ENCODE measurements at regions not wholly inside any gene's neighbourhood (a gene's known extent, or its start where the extent isn't known, plus 50 kb on each side); places are given as distances from the start of the nearest gene placed in this dataset.

- H3K36me3 ChIP-seq, result no peaks in the 10 kb centered on the region
- H3K9me3 ChIP-seq, result no peaks in the 10 kb centered on the region
- ATAC-seq (no peak), DNase-seq (no peak)
- no peaks in the 10 kb centered on the region for H3K4me1 ChIP-seq
- H3K27ac ChIP-seq, result no peak overlapping the region
- 84 to 91% (median 91%) methylated on average over 7 of the region's 7 CpGs for WGBS, 4 donors
- TF ChIP-seq CTCF (IDR thresholded peaks at IDR 0.05), result no peak
- TF ChIP-seq POLR2A (IDR thresholded peaks at IDR 0.05), result no peak
- intact Hi-C loops (cut with DNase I), result loop anchor here (2.0 to 10.0 kb wide), 22 partner anchors 333 to 717 kb away; partner anchors contain the start of gene MEX3B (in 4 of the 10)
- no peaks in the 10 kb centered on the region for H3K27me3 ChIP-seq
- no peak overlapping the region for H3K4me3 ChIP-seq
Observed at GRCh38 chr15:81481346-81481745, 107.3 kb upstream of the TMC3 start.

GRCh38 chr15:81480645-81481053 lies 106.6 kb upstream of the TMC3 start:
- Histone ChIP-seq H3K27ac (no peak overlapping the region), H3K9me3 (no peaks in the 10 kb centered on the region), H3K4me1 (no peaks in the 10 kb centered on the region), H3K36me3 (no peaks in the 10 kb centered on the region), H3K27me3 (no peaks in the 10 kb centered on the region), H3K4me3 (peak overlapping the region in 1 of 12 donors; percentile 7)
- ATAC-seq (peak; percentile 42 to 65 (median 62)), DNase-seq (peak in 3 of 5 donors; percentile 23 to 32 (median 26))
- intact Hi-C loops (cut with DNase I), result loop anchor here (2.0 to 10.0 kb wide), 22 partner anchors 334 to 718 kb away; partner anchors contain the start of gene MEX3B (in 4 of the 10)
- TF ChIP-seq CTCF (IDR thresholded peaks at IDR 0.05) (peak; percentile 79 to 99 (median 87)), POLR2A (IDR thresholded peaks at IDR 0.05) (no peak)
- WGBS, 4 donors, result 26 to 37% (median 34%) methylated on average over 7 of the region's 7 CpGs

- intact Hi-C loops (cut with DNase I), result loop anchor here in 4 of 10 donors (2.0 to 5.0 kb wide), 4 partner anchors 66 to 719 kb away; partner anchors contain the start of gene MEX3B (in 1 of the 4)
- no peak overlapping the region for H3K4me3 ChIP-seq
- H3K27me3 ChIP-seq, result no peaks in the 10 kb centered on the region
Observed at GRCh38 chr15:81478354-81478753, 104.3 kb upstream of the TMC3 start.

GRCh38 chr15:81475926-81476325 lies 101.9 kb upstream of the TMC3 start:
- no peak for TF ChIP-seq CTCF (IDR thresholded peaks at IDR 0.05)
- no peak for TF ChIP-seq POLR2A (IDR thresholded peaks at IDR 0.05)

More at GRCh38 chr15:81478354-81478753, 104.3 kb upstream of the TMC3 start:
- no peaks in the 10 kb centered on the region for H3K4me1 ChIP-seq
- H3K27ac ChIP-seq, result no peak overlapping the region
- no peak for DNase-seq
- H3K9me3 ChIP-seq, result no peaks in the 10 kb centered on the region
- no peak for TF ChIP-seq CTCF (IDR thresholded peaks at IDR 0.05)
- no peak for TF ChIP-seq POLR2A (IDR thresholded peaks at IDR 0.05)
- no peaks in the 10 kb centered on the region for H3K36me3 ChIP-seq
- WGBS, 4 donors, result 66 to 81% (median 75%) methylated on average over 2 of the region's 2 CpGs
- no peak for ATAC-seq

More at GRCh38 chr15:81475926-81476325, 101.9 kb upstream of the TMC3 start:
- intact Hi-C loops (cut with DNase I), result loop anchor here in 3 of 10 donors (5.0 kb wide), 3 partner anchors 64 to 721 kb away; partner anchors contain the start of gene MEX3B (in 1 of the 3)
- H3K36me3 ChIP-seq, result no peaks in the 10 kb centered on the region
- 44 to 70% (median 54%) methylated on average over 1 of the region's 1 CpG for WGBS, 4 donors
- no peaks in the 10 kb centered on the region for H3K27me3 ChIP-seq
- no peak overlapping the region for H3K27ac ChIP-seq
- DNase-seq, result no peak
- peaks cover 0 to 5% (median 0%) of the 10 kb centered on the region in 12 donors for H3K4me1 ChIP-seq
- H3K4me3 ChIP-seq, result no peak overlapping the region
- H3K9me3 ChIP-seq, result no peaks in the 10 kb centered on the region
- ATAC-seq, result no peak
